D341Med (cell line): ENCODE measurements at regions not wholly inside any gene's neighbourhood (a gene's known extent, or its start where the extent isn't known, plus 50 kb on each side); places are given as distances from the start of the nearest gene placed in this dataset.

Experiments used
- DNase-seq: peaks from one replicate; pipeline ENCODE4 v3.0.0; 2012; ENCODE audit warnings: low spot score

GRCh38 chr10:85545874-85546273 is 820.7 kb downstream of the GRID1 start:
- no peak for DNase-seq

- no peak for DNase-seq
Observed at GRCh38 chr10:85547460-85548023, 819.1 kb downstream of the GRID1 start.

- peak; percentile 18 for DNase-seq
Observed at GRCh38 chr10:85548034-85548433, 818.6 kb downstream of the GRID1 start.
